HAP-1 (cell line): ENCODE measurements at regions not wholly inside any gene's neighbourhood (a gene's known extent, or its start where the extent isn't known, plus 50 kb on each side); places are given as distances from the start of the nearest gene placed in this dataset.
A peak's percentile ranks its signal among the peaks of the same experiment; 100 is the strongest.

Experiments used
- DNase-seq, 2 experiments: peaks; one replicate each; pipeline ENCODE4 v3.0.0-alpha.2; 2016 to 2020; ENCODE audit warnings: low spot score in 2 of 2
- H3K27me3 ChIP-seq: fragments of 250-450 bp; sonication (Bioruptor Pico); 2 replicates; pipeline ENCODE4 v1.5.1; 2020; ENCODE audit warnings: low read depth, mild to moderate bottlenecking, moderate library complexity
- H3K36me3 ChIP-seq: fragments of 250-450 bp; sonication (Bioruptor Pico); replicated peaks from 2 replicates; pipeline ENCODE4 v1.5.1; 2020; ENCODE audit warnings: mild to moderate bottlenecking
- H3K4me1 ChIP-seq: fragments of 250-450 bp; sonication (Bioruptor Pico); 2 replicates; pipeline ENCODE4 v1.5.1; 2020; ENCODE audit warnings: mild to moderate bottlenecking
- H3K4me3 ChIP-seq: fragments of 250-450 bp; sonication (Bioruptor Pico); 2 replicates; pipeline ENCODE4 v1.5.1; 2020; ENCODE audit warnings: mild to moderate bottlenecking, moderate library complexity
- H3K9me3 ChIP-seq: fragments of 250-450 bp; sonication (Bioruptor Pico); 2 replicates; pipeline ENCODE4 v1.5.1; 2020; ENCODE audit warnings: mild to moderate bottlenecking, moderate library complexity
- in situ Hi-C: fragments of 300-500 bp; cut with MboI; formaldehyde crosslinking; loops from 3 replicates; pipeline ENCODE4 v1.14.3; 2020; ENCODE audit warnings: low sequenced_read_pairs, inconsistent platforms, mixed read lengths

DNA sequence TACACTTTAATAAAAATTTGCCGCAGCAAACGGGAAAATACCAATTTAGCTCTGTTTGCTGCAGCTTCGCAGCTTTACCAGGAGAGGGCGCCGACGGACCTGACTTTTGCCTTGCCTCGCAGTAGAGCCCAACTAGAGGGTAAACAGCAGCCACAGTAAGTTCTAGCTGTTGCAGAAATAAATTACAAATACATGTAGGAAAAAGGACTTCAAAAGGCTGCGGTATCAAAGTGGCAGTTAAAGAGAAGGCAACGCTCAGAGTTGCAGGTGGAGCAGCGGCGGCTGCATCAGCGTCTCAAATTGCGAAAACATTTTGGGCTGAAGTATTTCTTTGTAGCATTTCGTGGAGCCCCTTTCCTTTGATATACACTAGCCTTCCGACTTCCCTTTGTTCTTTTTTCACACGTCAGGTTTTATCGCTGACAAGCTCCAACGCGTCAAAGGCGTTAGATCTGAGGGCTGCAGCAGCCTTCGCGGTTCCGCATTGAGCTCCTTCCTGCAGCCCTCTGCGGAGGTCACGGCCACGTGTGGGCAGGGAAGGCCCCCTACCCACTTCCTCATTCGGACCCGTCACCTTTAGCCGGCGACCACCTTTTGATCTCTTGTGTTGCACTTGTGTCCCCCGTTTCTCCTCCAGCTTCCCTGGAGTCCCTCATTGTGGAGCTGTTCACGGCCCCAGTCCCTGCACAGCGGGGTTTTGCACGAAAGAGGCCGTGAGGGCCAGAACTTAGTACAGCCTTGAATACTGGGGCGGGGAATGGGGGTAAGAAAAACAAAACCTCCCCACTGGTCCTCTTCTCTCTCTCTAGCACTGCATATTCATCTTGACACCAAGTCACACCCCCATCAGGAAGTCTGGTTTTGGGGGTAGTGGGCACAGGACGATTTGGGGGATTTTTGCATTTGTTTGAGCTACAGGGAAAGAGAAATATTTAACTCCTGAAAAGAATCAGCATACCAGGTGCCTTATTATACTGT, 72.8 kb downstream of the S1PR1 start:
- H3K27me3 ChIP-seq = peaks cover 5% of the 10 kb centered on the region; the same call in 1 of the 2 replicates
- in situ Hi-C loops = loop anchor here (5.0 kb wide), 1 partner anchor 48 kb away; no protein-coding TSS in a partner anchor
- DNase-seq = peak; percentile 50 to 76
- peaks cover 4% of the 10 kb centered on the region for H3K4me1 ChIP-seq
- peak overlapping the region; percentile 11; the same call in 1 of the 2 replicates for H3K4me3 ChIP-seq
- H3K36me3 ChIP-seq = no peaks in the 10 kb centered on the region
- no peaks in the 10 kb centered on the region for H3K9me3 ChIP-seq

DNA sequence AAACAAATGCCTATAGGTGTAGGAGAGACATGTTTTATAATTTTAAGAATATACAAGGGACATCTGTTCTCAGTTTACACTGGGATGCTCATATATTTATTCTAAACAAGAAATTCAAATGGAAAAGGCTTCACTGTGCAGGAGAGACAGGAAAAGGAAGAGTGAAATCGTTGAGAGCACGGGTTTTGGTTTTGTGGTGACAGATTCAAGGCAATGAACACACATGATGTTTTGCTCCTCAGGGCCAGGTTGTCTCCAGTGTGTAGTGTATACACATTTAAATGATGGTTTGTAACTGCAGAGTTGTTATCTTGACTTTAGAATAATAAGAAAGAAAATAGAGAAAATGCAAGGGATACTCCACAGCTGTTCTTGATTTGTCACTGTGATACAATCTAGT, 73.7 kb downstream of the S1PR1 start:
- in situ Hi-C loops = loop anchor here (5.0 kb wide), 1 partner anchor 47 kb away; no protein-coding TSS in a partner anchor
- peaks cover 4% of the 10 kb centered on the region for H3K4me1 ChIP-seq
- no peak overlapping the region for H3K4me3 ChIP-seq
- H3K27me3 ChIP-seq = peaks cover 5% of the 10 kb centered on the region; the same call in 1 of the 2 replicates
- no peaks in the 10 kb centered on the region for H3K36me3 ChIP-seq
- no peaks in the 10 kb centered on the region for H3K9me3 ChIP-seq
- DNase-seq = no peak

DNA sequence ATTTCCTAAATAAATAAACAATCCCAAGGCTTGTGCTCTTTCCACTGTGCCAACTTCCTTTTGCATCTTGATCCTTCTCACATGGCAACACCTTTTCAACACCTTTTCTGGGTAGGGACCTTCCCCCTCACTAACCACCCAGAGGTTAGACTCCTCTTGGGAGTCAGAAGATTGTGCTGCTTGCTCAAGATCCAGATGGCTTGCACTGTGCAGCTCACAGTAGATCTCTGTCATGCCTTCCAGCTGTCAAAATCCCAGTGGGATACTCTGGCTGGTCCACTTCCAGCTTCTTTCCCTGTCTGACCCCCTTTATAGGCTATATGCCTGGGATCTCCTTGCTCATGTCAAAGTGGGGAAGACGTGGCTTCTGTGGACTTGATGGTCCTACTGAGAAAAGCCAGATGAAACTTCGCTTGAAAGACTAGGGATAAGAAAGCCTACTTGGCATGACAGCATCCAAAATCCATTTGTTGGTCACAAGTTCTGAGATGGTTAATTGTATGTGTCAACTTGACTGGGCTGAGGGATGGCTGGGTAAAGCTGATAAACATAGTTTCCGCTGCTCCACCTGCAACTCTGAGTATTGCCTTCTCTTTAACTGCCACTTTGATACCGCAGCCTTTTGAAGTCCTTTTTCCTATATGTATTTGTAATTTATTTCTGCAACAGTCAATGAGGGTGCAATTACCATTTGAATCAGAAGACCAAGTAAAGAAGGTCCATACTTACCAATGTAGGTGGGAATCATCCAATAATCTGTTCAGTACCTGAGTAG, 74.5 kb downstream of the S1PR1 start:
- in situ Hi-C loops = loop anchor here (5.0 kb wide), 1 partner anchor 46 kb away; no protein-coding TSS in a partner anchor
- no peaks in the 10 kb centered on the region for H3K9me3 ChIP-seq
- peaks cover 4% of the 10 kb centered on the region for H3K4me1 ChIP-seq
- peaks cover 5% of the 10 kb centered on the region; the same call in 1 of the 2 replicates for H3K27me3 ChIP-seq
- H3K4me3 ChIP-seq = no peak overlapping the region
- DNase-seq = no peak
- H3K36me3 ChIP-seq = no peaks in the 10 kb centered on the region

DNA sequence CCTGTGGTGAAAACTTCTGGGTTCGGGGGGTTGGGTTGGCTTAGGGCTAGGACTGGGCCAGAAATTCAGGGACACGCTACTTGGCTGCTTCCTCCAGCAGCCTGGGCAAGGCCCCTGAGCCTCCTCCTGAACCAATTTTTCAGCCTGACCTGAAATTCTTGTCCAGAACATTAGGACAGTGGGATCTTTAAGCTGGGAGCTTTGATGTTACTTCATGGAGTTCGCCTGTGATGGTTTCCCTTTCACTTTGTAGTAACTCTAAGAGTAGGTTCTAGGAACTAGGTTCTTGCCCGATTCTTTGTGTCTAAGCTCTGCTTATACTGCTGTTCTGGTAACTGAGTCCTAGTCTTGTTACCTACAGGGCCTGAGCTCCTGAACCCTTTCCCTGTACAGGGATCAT, 75.3 kb downstream of the S1PR1 start:
- Histone ChIP-seq H3K4me3 (no peak overlapping the region), H3K27me3 (peaks cover 5% of the 10 kb centered on the region; the same call in 1 of the 2 replicates), H3K4me1 (peaks cover 4% of the 10 kb centered on the region), H3K36me3 (no peaks in the 10 kb centered on the region), H3K9me3 (no peaks in the 10 kb centered on the region)
- in situ Hi-C loops = loop anchor here (5.0 kb wide), 1 partner anchor 45 kb away; no protein-coding TSS in a partner anchor
- DNase-seq = no peak

DNA sequence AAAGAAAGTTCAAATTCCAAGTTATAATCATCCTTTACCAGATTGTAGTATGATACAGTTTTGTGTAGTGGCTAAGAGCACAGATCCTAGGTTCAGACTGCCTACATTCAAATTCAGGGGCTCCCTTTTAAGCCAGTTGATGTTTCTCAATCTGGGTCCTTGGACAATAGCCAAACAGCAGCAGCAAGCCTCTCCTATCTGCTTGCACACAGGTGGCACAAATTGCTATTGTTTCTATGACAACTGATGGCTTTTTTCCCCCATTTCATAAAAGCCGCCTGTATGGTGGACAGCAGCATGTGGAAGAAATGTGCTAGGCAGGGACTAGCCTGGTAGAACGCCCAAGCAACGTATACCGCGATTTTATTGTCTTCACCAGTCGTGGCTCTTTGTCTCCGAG, 76.5 kb downstream of the S1PR1 start:
- H3K27me3 ChIP-seq = peaks cover 5% of the 10 kb centered on the region; the same call in 1 of the 2 replicates
- H3K4me1 ChIP-seq = peaks cover 4% of the 10 kb centered on the region
- in situ Hi-C loops = loop anchor here (5.0 kb wide), 1 partner anchor 44 kb away; no protein-coding TSS in a partner anchor

DNA sequence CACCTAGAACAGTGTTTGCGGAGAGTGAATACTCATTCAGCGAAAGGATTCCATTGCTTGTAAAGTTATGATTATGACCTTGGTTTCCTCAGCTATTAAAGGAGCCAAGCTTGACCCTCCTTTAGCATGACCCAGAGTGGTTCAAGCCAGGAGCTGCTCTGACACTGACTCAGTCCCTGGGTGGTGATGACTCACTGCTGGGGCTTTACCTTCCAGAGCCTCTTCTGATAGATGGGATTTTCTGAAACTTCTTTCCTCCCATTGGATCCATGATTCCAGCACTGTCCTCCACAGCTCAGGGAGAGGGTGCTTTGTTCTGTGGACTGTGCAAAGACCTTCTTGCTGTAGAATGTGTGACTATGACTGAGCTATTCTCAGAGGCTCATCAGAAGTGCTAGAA, 77.4 kb downstream of the S1PR1 start:
- no peak overlapping the region for H3K4me3 ChIP-seq
- DNase-seq = no peak
- H3K9me3 ChIP-seq = no peaks in the 10 kb centered on the region
- in situ Hi-C loops = loop anchor here (5.0 kb wide), 1 partner anchor 43 kb away; no protein-coding TSS in a partner anchor
- H3K4me1 ChIP-seq = peaks cover 4% of the 10 kb centered on the region
- H3K36me3 ChIP-seq = no peaks in the 10 kb centered on the region
- H3K27me3 ChIP-seq = peaks cover 5% of the 10 kb centered on the region; the same call in 1 of the 2 replicates

More for the DNA sequence above, 76.5 kb downstream of the S1PR1 start:
- H3K4me3 ChIP-seq = no peak overlapping the region
- H3K36me3 ChIP-seq = no peaks in the 10 kb centered on the region
- no peak for DNase-seq
- no peaks in the 10 kb centered on the region for H3K9me3 ChIP-seq

DNA sequence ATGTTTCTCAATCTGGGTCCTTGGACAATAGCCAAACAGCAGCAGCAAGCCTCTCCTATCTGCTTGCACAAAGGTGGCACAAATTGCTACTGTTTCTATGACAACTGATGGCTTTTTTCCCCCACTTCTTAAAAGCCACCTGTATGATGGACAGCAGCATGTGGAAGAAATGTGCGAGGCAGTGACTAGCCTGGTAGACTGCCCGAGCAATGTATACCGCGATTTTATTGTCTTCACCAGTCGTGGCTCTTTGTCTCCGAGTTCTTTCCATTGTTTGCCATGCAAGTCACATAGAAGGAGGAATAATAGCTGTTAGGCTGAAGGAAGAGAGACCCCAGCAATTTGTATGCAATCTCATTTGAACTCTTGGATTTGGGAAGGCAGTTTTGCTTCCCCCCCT, 79.4 kb downstream of the S1PR1 start:
- in situ Hi-C loops = no loop called here
- DNase-seq = peak; percentile 45 to 59
- no peaks in the 10 kb centered on the region for H3K4me1 ChIP-seq

DNA sequence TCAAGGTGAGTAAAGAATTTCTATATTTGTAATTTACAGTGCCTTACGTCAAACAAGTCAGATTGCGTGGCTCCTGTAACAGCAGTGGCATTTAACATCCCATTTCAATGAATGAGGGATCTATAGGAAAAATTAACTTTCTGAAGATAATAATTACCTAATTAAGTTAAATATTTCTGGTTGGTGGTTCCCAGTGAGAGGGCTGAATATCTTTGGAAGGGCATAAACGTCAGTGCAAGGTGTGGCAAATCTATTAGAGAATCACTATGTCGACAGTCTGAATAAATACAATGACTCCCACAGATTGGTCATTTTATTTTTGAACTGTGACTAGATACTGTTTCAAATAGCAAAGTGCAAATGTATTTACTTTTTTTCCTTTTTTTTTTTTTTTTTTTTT, 80.0 kb downstream of the S1PR1 start:
- Histone ChIP-seq H3K4me3 (no peak overlapping the region), H3K36me3 (no peaks in the 10 kb centered on the region), H3K4me1 (no peaks in the 10 kb centered on the region), H3K9me3 (no peaks in the 10 kb centered on the region), H3K27me3 (peaks cover 8% of the 10 kb centered on the region)
- no peak for DNase-seq
- in situ Hi-C loops = no loop called here

More for the DNA sequence above, 79.4 kb downstream of the S1PR1 start:
- H3K36me3 ChIP-seq = no peaks in the 10 kb centered on the region
- H3K9me3 ChIP-seq = no peaks in the 10 kb centered on the region
- H3K27me3 ChIP-seq = peaks cover 5% of the 10 kb centered on the region; the same call in 1 of the 2 replicates
- H3K4me3 ChIP-seq = no peak overlapping the region

DNA sequence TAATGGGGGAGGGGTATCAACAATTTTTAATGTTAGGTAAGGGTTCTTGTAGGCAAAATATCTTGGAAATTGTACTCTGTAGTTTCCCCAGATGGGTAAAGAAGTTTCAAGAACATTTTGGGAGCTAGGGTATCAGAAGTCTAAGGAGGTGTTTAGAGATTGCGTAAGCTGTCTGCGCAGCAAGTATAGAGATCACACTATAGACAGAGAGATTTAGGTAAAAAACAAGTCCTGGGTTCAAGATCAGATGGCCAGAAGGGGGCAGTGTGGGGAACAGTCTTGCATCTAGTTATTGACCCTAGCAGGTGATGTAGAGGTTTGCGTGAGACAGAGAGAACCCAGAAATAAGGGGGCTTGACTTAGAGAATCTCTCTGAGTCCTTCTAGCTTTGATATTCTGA, 80.8 kb downstream of the S1PR1 start:
- H3K4me3 ChIP-seq = no peak overlapping the region
- in situ Hi-C loops = no loop called here
- no peaks in the 10 kb centered on the region for H3K9me3 ChIP-seq
- peak in 1 of 2 experiments; percentile 14 for DNase-seq
- H3K4me1 ChIP-seq = no peaks in the 10 kb centered on the region
- H3K36me3 ChIP-seq = no peaks in the 10 kb centered on the region
- peaks cover 10% of the 10 kb centered on the region for H3K27me3 ChIP-seq

DNA sequence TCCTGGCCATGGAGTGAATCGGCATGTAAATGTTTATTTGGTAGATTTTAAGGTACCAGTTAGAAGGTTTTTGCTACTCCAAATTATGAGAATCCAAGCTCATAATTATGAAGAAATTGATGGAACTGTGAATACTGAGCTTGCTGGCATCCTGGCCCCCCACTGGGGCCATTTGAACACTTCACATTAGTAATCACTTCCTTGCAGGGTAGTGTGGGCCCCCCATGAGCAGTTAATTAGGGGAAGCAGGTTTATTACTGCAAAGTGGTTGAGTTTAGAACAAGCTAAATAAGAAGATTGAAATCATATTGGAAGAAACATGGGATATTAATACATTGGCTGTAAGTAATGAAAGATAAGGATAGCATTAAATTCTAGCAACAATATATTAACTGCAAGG, 86.7 kb downstream of the S1PR1 start:
- in situ Hi-C loops = no loop called here
- no peak overlapping the region for H3K4me3 ChIP-seq
- peaks cover 5% of the 10 kb centered on the region; the same call in 1 of the 2 replicates for H3K27me3 ChIP-seq
- DNase-seq = no peak
- no peaks in the 10 kb centered on the region for H3K9me3 ChIP-seq
- H3K4me1 ChIP-seq = no peaks in the 10 kb centered on the region; the same call in 1 of the 2 replicates
- no peaks in the 10 kb centered on the region for H3K36me3 ChIP-seq

DNA sequence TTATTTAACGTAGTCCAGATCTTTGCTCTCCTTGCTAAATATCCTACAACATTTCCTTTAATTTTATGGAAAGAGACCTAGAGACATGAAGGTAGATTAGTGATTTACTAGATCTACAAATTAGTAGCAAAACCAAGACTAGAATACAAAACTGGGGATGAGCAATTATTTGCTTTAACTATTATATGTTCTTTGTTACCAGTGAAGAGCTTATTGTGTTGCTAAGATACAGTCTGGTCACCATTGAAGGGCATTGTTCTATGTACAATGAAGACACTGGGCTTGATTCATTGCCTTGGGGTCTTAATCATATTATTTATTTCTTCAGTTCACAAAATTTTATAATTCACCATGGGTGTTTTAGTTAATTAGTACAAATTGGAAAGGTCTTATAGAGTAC, 88.3 kb downstream of the S1PR1 start:
- Histone ChIP-seq H3K4me3 (no peak overlapping the region), H3K36me3 (no peaks in the 10 kb centered on the region), H3K27me3 (peaks cover 8% of the 10 kb centered on the region; the same call in 1 of the 2 replicates), H3K4me1 (no peaks in the 10 kb centered on the region; the same call in 1 of the 2 replicates), H3K9me3 (no peaks in the 10 kb centered on the region)
- DNase-seq = no peak
- in situ Hi-C loops = no loop called here

DNA sequence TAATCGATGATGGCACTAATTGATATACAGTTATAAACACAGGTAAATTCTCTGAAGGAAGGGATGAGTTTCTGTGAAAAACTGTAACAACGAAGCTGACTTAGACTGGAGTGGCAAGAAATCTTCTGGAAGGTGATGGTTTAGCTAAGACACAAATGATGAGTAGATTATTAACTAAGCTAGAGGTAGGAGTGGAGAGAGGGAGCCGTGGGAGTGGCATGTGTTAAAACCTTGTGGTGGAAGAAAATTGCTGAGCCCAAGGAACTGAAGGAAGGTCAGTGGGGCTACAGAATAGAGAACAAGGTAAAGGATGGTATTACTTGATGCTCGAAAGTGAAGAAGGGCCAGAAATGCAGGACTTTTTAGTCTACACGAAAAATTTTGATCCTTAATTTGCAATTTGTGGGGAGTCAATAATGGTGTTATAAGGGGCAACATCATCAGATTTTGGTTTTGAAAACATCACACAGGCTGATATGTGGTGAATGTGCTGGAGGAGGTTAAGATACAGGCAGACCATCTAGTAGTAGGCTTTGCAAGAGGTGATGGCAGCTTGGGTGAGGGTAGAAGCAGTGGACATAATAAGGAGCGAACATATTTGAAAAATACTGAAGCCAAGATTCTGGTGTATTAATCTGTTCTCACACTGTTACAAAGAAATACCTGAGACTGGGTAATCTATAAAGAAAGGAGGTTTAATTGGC, 93.8 kb downstream of the S1PR1 start:
- DNase-seq = no peak
- Histone ChIP-seq H3K27me3 (peaks cover 3% of the 10 kb centered on the region; the same call in 1 of the 2 replicates), H3K4me1 (no peaks in the 10 kb centered on the region), H3K4me3 (no peak overlapping the region), H3K36me3 (no peaks in the 10 kb centered on the region), H3K9me3 (no peaks in the 10 kb centered on the region)
- in situ Hi-C loops = no loop called here

DNA sequence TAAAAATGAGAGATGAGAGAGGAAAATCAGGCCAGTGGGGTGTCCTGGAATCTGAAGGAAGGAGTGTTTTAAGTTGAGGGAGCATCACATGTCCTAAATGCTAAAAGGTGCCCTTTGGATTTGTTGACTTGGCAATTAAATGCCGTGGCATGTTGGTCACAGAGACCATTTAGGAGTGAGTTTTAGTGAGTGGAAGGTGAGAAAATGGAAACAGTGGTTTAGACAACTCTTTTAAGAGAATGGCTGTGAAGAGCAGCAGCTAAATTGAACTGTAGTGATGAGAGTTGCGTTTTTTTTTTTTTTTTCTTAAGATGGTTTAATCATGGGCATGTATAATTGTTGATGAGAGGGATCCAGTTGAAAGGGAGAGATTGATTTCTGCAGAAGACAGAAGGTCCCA, 95.0 kb downstream of the S1PR1 start:
- Histone ChIP-seq H3K4me1 (no peaks in the 10 kb centered on the region), H3K27me3 (peaks cover 3% of the 10 kb centered on the region; the same call in 1 of the 2 replicates), H3K4me3 (no peak overlapping the region), H3K36me3 (no peaks in the 10 kb centered on the region), H3K9me3 (no peaks in the 10 kb centered on the region)
- DNase-seq = no peak
- in situ Hi-C loops = no loop called here
